Thymus (tissue), 11 donors: ENCODE measurements at regions not wholly inside any gene's neighbourhood (a gene's known extent, or its start where the extent isn't known, plus 50 kb on each side); places are given as distances from the start of the nearest gene placed in this dataset.

Experiments used
- DNase-seq, 9 donors: peaks; one replicate each; pipeline ENCODE4 v3.0.0-alpha.2; 2013; ENCODE audit warnings: low spot score in 9 of 9, low read depth in 6 of 9, missing footprints in 1 of 9
- H3K27ac ChIP-seq, 2 donors: one replicate each; pipeline ENCODE4 v1.5.1; 2013; ENCODE audit warnings: control low read depth in 1 of 2, low read depth in 1 of 2, low read length in 1 of 2, mild to moderate bottlenecking in 1 of 2, moderate library complexity in 1 of 2
- H3K27me3 ChIP-seq, 2 donors: one replicate each; pipeline ENCODE4 v1.5.1; 2013; ENCODE audit warnings: low read length in 1 of 2; ENCODE audit not compliant: control insufficient read depth in 2 of 2, insufficient read depth in 1 of 2
- H3K36me3 ChIP-seq, 2 donors: one replicate each; pipeline ENCODE4 v1.5.1; 2013; ENCODE audit warnings: low read length in 1 of 2, mild to moderate bottlenecking in 1 of 2, moderate library complexity in 1 of 2; ENCODE audit not compliant: control insufficient read depth in 2 of 2, insufficient read depth in 2 of 2
- H3K4me1 ChIP-seq, 2 donors: one replicate each; pipeline ENCODE4 v1.5.1; 2013; ENCODE audit warnings: low read length in 2 of 2; ENCODE audit not compliant: control insufficient read depth in 2 of 2, insufficient read depth in 2 of 2
- H3K4me3 ChIP-seq, 2 donors: one replicate each; pipeline ENCODE4 v1.5.1; 2013; ENCODE audit warnings: low read length in 2 of 2, control low read depth in 1 of 2, mild to moderate bottlenecking in 1 of 2
- H3K9me3 ChIP-seq, 2 donors: one replicate each; pipeline ENCODE4 v1.5.1; 2013; ENCODE audit warnings: low read length in 1 of 2, mild to moderate bottlenecking in 1 of 2; ENCODE audit not compliant: control insufficient read depth in 2 of 2, insufficient read depth in 1 of 2
- WGBS: extraction: QIAGEN DNeasy Blood & Tissue Kit; methylation state at CpG from one replicate; pipeline ENCODE4 v1.1.7; 2013; 5-methylcytosine and 5-hydroxymethylcytosine counted together
- donor health status: healthy.

DNA sequence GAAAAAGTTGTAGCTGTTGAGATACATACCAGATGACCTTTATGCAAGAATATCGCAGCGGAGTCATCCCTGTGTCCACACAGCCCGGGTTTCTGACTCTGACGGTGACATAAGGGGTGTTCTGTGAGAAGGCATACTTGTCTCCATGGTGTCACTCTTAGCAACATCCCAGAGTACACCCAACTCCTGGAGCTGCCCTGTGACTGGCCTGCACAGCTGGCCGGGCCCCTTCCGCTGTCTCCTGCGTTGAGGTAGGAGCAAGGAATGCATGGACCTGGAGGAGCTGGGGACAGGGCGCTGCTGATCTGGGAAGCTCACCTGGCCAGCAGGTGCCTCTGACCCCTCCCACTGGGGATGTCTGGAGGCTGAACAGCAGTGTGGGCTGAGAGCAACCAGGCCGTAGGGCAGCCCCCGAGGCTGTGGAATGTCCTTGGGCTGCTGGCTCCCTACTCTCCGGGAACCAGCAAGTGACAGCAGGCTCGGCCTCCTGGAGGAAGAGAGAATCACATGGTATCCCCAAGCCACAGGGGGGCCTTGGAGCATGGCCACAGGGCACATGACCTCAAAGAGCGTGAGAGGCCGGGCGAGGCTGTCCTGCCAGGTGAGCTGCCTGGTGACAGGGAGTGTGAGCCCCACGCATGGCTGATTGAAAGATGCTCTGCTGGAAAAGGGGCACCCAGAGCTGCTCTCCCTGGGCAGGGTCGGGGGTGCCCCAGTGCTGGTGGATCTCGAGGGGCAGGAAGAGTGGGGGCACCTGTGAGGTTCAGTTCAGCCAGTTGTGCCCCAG, 113.4 kb downstream of the MRPL36 start:
- H3K36me3 ChIP-seq = no peaks in the 10 kb centered on the region
- WGBS = 84% methylated on average over 18 of the region's 18 CpGs
- no peaks in the 10 kb centered on the region for H3K4me1 ChIP-seq
- H3K4me3 ChIP-seq = no peak overlapping the region
- no peaks in the 10 kb centered on the region for H3K9me3 ChIP-seq
- H3K27me3 ChIP-seq = peaks cover 0 to 4% of the 10 kb centered on the region in 2 donors
- DNase-seq = no peak
- H3K27ac ChIP-seq = no peak overlapping the region

DNA sequence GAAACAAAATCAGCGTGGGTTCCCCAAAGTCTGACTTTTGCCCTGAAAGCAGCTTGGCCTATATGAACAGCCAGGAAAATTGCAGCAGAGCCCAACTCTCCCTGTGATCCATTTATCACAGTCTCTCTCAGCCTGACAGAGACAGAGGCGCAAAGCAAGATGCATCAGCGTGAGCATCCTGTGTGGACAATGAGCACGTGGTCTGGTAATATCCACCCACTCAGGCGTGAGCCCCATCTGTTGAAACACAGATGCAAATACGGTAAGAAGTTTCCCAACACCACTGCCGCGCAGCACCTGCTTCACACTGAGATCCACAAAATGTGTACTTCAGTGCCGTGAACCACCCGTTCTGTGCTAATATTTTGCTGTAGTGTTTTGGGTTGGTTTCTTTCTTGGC, 114.6 kb downstream of the MRPL36 start:
- DNase-seq = no peak
- Histone ChIP-seq H3K4me3 (no peak overlapping the region), H3K36me3 (no peaks in the 10 kb centered on the region), H3K27ac (no peak overlapping the region), H3K4me1 (no peaks in the 10 kb centered on the region), H3K27me3 (peaks cover 0 to 4% of the 10 kb centered on the region in 2 donors), H3K9me3 (no peaks in the 10 kb centered on the region)
- 89% methylated on average over 10 of the region's 10 CpGs for WGBS

DNA sequence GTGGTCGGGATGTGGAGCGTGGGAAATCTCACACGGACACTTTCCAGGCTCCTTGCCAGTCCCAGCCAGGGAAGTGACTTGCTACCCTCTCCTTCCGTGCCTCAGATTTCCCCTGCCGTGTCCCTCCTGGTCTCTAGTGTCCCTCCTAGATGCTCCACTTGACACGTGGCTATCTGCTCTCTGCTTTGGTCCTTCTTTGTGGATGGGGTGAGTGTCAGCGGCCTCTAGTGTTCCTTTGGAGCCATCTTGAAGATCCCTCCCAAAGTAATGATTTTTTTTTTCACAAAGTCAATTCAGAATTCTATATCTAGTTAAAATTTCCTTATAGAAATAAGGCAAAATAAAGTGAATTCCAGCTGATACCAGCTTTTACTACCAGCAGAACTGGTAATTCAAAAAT, 117.7 kb downstream of the MRPL36 start:
- no peak overlapping the region for H3K27ac ChIP-seq
- H3K9me3 ChIP-seq = no peaks in the 10 kb centered on the region
- no peaks in the 10 kb centered on the region for H3K36me3 ChIP-seq
- DNase-seq = no peak
- H3K27me3 ChIP-seq = peaks cover 0 to 4% of the 10 kb centered on the region in 2 donors
- no peaks in the 10 kb centered on the region for H3K4me1 ChIP-seq
- H3K4me3 ChIP-seq = no peak overlapping the region
- 78% methylated on average over 7 of the region's 7 CpGs for WGBS

DNA sequence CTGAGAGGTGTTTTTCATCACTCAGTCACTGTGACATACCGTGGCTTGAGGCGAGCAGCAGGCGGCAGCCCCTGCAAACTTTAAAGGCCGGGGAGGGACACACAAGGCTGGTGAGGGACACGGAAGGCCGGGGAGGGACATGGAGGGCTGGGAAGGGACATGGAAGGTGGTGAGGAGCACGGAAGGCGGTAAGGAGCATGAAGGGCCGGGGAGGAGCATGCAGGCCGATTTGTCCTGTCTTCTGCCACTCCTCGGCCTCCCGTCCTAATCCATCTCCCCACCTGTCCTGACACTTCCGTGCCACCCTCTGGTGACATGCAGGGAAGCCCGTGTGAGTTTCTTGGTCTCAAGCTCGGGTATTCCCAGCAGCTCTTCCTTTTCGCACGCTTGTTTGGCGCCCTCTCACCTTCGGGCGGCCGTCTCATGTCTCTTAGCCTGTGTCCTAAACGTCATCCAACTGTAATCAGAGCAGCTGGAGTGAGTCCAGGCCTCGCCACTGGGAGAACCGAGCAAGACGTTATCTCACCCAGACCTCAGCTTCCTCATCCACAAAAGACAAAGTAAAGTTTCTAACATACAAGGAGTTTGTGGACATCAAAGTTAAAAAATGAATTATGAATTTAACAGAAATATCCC, 126.5 kb downstream of the MRPL36 start:
- Histone ChIP-seq H3K4me3 (no peak overlapping the region), H3K4me1 (no peaks in the 10 kb centered on the region), H3K36me3 (no peaks in the 10 kb centered on the region), H3K9me3 (peaks cover 0 to 1% of the 10 kb centered on the region in 2 donors), H3K27ac (no peak overlapping the region), H3K27me3 (peaks cover 12 to 49% of the 10 kb centered on the region in 2 donors)
- no peak for DNase-seq
- WGBS = 40% methylated on average over 25 of the region's 25 CpGs

DNA sequence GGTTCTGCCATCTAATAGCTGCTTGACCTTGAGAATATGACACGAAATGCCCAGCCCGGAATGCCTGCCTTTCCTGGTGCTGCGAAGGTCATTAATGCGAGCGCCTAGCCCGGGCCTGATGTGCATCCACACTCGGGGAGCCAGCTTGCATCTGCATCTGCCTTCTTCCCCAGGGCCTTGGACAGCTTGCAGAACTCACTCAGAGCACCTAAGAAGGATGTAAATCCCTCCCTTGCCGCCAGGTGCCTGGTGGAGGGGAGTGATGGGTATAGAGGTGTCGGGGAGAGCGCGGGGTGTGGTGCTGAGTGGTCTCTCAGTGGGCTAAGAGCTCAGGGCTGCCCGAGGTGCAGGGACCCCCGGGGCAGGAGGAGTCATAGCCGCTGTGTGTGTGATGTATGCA, 127.2 kb downstream of the MRPL36 start:
- WGBS = 77% methylated on average over 14 of the region's 14 CpGs
- no peak for DNase-seq
- H3K27me3 ChIP-seq = peaks cover 20 to 56% of the 10 kb centered on the region in 2 donors
- no peak overlapping the region for H3K27ac ChIP-seq
- no peaks in the 10 kb centered on the region for H3K36me3 ChIP-seq
- no peaks in the 10 kb centered on the region for H3K4me1 ChIP-seq
- H3K4me3 ChIP-seq = no peak overlapping the region
- peaks cover 0 to 1% of the 10 kb centered on the region in 2 donors for H3K9me3 ChIP-seq

DNA sequence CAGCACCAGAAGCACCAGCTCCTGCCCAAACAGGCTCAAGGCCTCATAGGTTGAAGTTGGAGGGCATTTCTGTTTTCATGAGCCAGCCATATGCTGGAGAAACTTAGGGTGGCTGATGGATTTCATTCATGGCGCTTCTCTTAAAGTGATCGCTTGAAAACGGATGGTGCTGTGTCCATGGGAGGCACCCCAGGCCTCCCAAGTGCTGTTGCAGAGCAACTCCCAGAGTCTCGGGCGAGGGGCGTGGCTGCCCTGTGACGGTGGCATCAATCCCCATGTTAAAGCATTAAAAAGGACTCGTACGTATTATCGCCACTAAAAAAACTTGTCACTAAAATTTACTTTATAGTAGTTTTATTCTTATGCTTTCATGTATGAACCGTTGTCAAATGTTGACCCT, 128.3 kb downstream of the MRPL36 start:
- DNase-seq = no peak
- no peak overlapping the region for H3K27ac ChIP-seq
- 94% methylated on average over 11 of the region's 11 CpGs for WGBS
- peaks cover 29 to 66% of the 10 kb centered on the region in 2 donors for H3K27me3 ChIP-seq
- no peak overlapping the region for H3K4me3 ChIP-seq
- peaks cover 0 to 1% of the 10 kb centered on the region in 2 donors for H3K9me3 ChIP-seq
- H3K4me1 ChIP-seq = no peaks in the 10 kb centered on the region
- H3K36me3 ChIP-seq = no peaks in the 10 kb centered on the region

DNA sequence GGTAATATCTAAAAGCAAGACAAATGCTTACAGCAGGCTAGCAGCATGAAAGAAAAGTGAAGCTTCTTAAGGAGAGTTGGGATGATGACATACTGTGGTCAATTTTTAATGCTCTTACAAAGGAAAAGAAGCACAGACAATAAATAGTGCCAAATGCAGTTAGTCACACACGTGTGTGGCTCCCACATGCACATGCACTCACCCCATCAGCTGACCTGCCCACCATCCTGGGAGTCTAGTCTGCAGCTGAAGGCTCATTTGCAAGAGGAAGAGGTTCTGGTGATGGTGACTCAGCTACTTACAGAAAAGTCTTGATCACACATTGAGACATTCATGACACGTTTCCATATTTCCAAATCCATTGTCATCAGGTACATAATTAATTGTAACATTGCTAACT, 129.3 kb downstream of the MRPL36 start:
- Histone ChIP-seq H3K4me1 (no peaks in the 10 kb centered on the region), H3K27me3 (peaks cover 34 to 76% of the 10 kb centered on the region in 2 donors), H3K4me3 (no peak overlapping the region), H3K27ac (no peak overlapping the region), H3K9me3 (peaks cover 0 to 1% of the 10 kb centered on the region in 2 donors), H3K36me3 (no peaks in the 10 kb centered on the region)
- no peak for DNase-seq
- 46% methylated on average over 2 of the region's 2 CpGs for WGBS

DNA sequence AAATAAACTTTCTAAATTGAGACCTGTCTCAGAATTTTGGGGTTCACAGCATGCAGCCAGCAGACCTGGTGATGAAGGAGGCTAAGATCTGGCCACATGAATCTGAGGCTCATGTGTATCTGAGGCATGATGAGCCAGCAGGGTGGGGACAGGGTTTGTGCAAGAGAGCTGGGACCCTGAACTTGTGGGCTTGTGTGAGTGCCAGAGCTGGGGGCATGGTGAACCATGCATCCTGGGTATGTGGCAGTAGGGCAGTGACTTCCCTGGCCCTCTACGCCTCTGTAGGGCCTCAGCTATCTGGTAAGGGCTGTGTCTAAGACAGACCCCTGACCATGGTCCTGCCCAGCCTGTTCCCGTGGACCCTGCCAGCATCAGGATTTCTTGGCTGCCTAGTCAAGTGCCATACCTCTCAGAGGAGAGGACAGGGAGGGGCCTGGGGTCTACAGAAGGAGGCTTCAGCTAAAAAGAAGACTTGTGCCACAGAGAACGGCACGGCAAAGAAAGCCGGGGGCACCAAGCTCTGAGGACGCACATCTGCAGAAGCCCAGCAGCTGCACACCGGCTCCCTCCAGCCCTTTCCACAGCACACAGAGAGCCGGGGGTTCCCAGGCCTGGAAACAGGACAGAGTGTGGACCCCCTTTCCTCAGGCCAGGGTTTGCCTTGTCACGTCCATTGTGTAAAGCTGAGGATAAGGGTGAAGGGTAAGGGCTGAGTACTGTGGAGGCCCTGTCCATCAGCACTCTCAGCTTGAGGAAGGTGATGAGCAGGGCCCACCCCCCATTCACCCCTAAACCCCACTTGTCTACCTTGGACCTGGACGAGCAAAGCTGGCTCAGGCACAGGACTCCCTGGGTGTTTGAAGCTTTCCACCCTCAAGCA, 130.1 kb downstream of the MRPL36 start:
- DNase-seq = no peak
- peaks cover 34 to 84% of the 10 kb centered on the region in 2 donors for H3K27me3 ChIP-seq
- no peak overlapping the region for H3K27ac ChIP-seq
- no peaks in the 10 kb centered on the region for H3K36me3 ChIP-seq
- no peaks in the 10 kb centered on the region for H3K4me1 ChIP-seq
- H3K9me3 ChIP-seq = peaks cover 0 to 1% of the 10 kb centered on the region in 2 donors
- no peak overlapping the region for H3K4me3 ChIP-seq
- 89% methylated on average over 10 of the region's 10 CpGs for WGBS
